HL-60 (cell line): ENCODE measurements at regions not wholly inside any gene's neighbourhood (a gene's known extent, or its start where the extent isn't known, plus 50 kb on each side); places are given as distances from the start of the nearest gene placed in this dataset.

Experiments
- DNase-seq, 2 experiments: peaks; one replicate each; pipeline ENCODE4 v3.0.0-alpha.2; 2010 to 2020; ENCODE audit warnings: low read depth in 1 of 2, low spot score in 1 of 2
- H3K27ac ChIP-seq: fragments of 250-450 bp; sonication (Bioruptor Pico); replicated peaks from 2 replicates; pipeline ENCODE4 v1.5.1; 2020; ENCODE audit warnings: mild to moderate bottlenecking, moderate library complexity
- H3K27me3 ChIP-seq: fragments of 250-450 bp; sonication (Bioruptor Pico); 2 replicates; pipeline ENCODE4 v1.5.1; 2021; ENCODE audit warnings: mild to moderate bottlenecking, moderate library complexity; ENCODE audit not compliant: insufficient read depth, poor library complexity, severe bottlenecking
- H3K4me3 ChIP-seq: replicated peaks from 2 replicates; pipeline ENCODE4 v1.5.1; 2011; ENCODE audit warnings: mild to moderate bottlenecking, control low read depth, low read length; ENCODE audit not compliant: insufficient read depth
- CTCF ChIP-seq: IDR thresholded peaks from one replicate; pipeline ENCODE4 v1.5.1; 2011; ENCODE audit warnings: low read length, control low read depth, inconsistent platforms; ENCODE audit not compliant: insufficient read depth
- GABPA ChIP-seq: IDR thresholded peaks from 2 replicates; pipeline ENCODE4 v1.6.1; 2012; ENCODE audit warnings: low read depth
- POLR2AphosphoS5 ChIP-seq: IDR thresholded peaks from 2 replicates; pipeline ENCODE4 v1.6.1; 2012; ENCODE audit warnings: low read depth
- REST ChIP-seq: IDR thresholded peaks from 2 replicates; pipeline ENCODE4 v1.6.1; 2012; ENCODE audit warnings: low read depth; ENCODE audit not compliant: insufficient replicate concordance
- SPI1 ChIP-seq: IDR thresholded peaks from 2 replicates; pipeline ENCODE4 v1.6.1; 2012; ENCODE audit warnings: low read depth, mild to moderate bottlenecking, borderline replicate concordance

- no peak overlapping the region for H3K4me3 ChIP-seq
- peak in 1 of 2 experiments; percentile 19 for DNase-seq
- no peak for TF ChIP-seq POLR2AphosphoS5
- TF ChIP-seq REST: no peak
- TF ChIP-seq CTCF: no peak
- TF ChIP-seq GABPA: no peak
- TF ChIP-seq SPI1: no peak; the same call in 1 of the 2 replicates
- no peaks in the 10 kb centered on the region for H3K27me3 ChIP-seq
- H3K27ac ChIP-seq: no peak overlapping the region
Measured at GRCh38 chr14:58718226-58719205, 80.8 kb downstream of the DACT1 start.

GRCh38 chr14:58721723-58722122 lies 84.0 kb downstream of the DACT1 start:
- TF ChIP-seq CTCF: no peak
- no peak for TF ChIP-seq POLR2AphosphoS5
- TF ChIP-seq SPI1: no peak
- DNase-seq: no peak
- no peaks in the 10 kb centered on the region for H3K27me3 ChIP-seq
- no peak overlapping the region for H3K4me3 ChIP-seq
- no peak overlapping the region for H3K27ac ChIP-seq

GRCh38 chr14:58722441-58722840 lies 84.7 kb downstream of the DACT1 start:
- H3K27me3 ChIP-seq: no peaks in the 10 kb centered on the region
- H3K4me3 ChIP-seq: no peak overlapping the region
- H3K27ac ChIP-seq: no peak overlapping the region
- TF ChIP-seq SPI1: no peak
- TF ChIP-seq REST: no peak
- TF ChIP-seq CTCF: no peak
- TF ChIP-seq POLR2AphosphoS5: no peak
- no peak for TF ChIP-seq GABPA
- no peak for DNase-seq
